Smooth muscle cell (in vitro differentiated cells): ENCODE measurements at regions not wholly inside any gene's neighbourhood (a gene's known extent, or its start where the extent isn't known, plus 50 kb on each side); places are given as distances from the start of the nearest gene placed in this dataset.

Source experiments
- DNase-seq: peaks from one replicate; lab custom pipeline; 2025; ENCODE audit not compliant: unreplicated experiment; lab: John Stamatoyannopoulos, UW
- H2AFZ ChIP-seq: fragments of 200-600 bp; sonication (generic); 2 replicates; pipeline ENCODE4 v1.6.0; 2016; ENCODE audit warnings: antibody characterized with exemption, low read depth, mild to moderate bottlenecking
- H3F3A ChIP-seq: fragments of 200-600 bp; sonication (generic); 2 replicates; pipeline ENCODE4 v1.6.0; 2017; ENCODE audit warnings: antibody characterized with exemption, low read depth
- H3K27ac ChIP-seq: fragments of 200-600 bp; sonication (generic); 2 replicates; pipeline ENCODE4 v1.5.1; 2016; ENCODE audit warnings: low read depth, mild to moderate bottlenecking
- H3K27me3 ChIP-seq: fragments of 200-600 bp; sonication (generic); 2 replicates; pipeline ENCODE4 v1.6.1; 2016; ENCODE audit warnings: low read depth, mild to moderate bottlenecking
- H3K36me3 ChIP-seq: fragments of 200-600 bp; sonication (generic); 2 replicates; pipeline ENCODE4 v1.5.1; 2016; ENCODE audit warnings: low read depth
- H3K4me1 ChIP-seq: fragments of 200-600 bp; sonication (generic); 2 replicates; pipeline ENCODE4 v1.5.1; 2016; ENCODE audit warnings: low read depth
- H3K4me2 ChIP-seq: fragments of 200-600 bp; sonication (generic); 2 replicates; pipeline ENCODE4 v1.6.0; 2016; ENCODE audit warnings: mild to moderate bottlenecking
- H3K4me3 ChIP-seq: fragments of 200-600 bp; sonication (generic); 2 replicates; pipeline ENCODE4 v1.5.1; 2016; ENCODE audit warnings: mild to moderate bottlenecking
- H3K79me2 ChIP-seq: fragments of 200-600 bp; sonication (generic); 2 replicates; pipeline ENCODE4 v1.6.0; 2016; ENCODE audit warnings: low read depth, mild to moderate bottlenecking
- H3K9ac ChIP-seq: fragments of 200-600 bp; sonication (generic); 2 replicates; pipeline ENCODE4 v1.6.0; 2016; ENCODE audit warnings: low read depth
- H3K9me3 ChIP-seq: fragments of 200-600 bp; sonication (generic); replicated peaks from 2 replicates; pipeline ENCODE4 v1.5.1; 2016; ENCODE audit warnings: low read depth
- H4K20me1 ChIP-seq: fragments of 200-600 bp; sonication (generic); 2 replicates; pipeline ENCODE4 v1.6.0; 2016; ENCODE audit warnings: low read depth
- WGBS: methylation state at CpG from one replicate; pipeline ENCODE4 v1.1.7; 2016; ENCODE audit warnings: low lambda C conversion rate; 5-methylcytosine and 5-hydroxymethylcytosine counted together
- TF ChIP-seq, protein P1 (sequence below): fragments of 200-600 bp; sonication (generic); IDR thresholded peaks from 2 replicates; pipeline ENCODE4 v1.5.1; 2017; ENCODE audit warnings: borderline replicate concordance, mild to moderate bottlenecking, antibody characterized with exemption; ENCODE audit not compliant: insufficient read depth, poor library complexity, severe bottlenecking

DNA sequence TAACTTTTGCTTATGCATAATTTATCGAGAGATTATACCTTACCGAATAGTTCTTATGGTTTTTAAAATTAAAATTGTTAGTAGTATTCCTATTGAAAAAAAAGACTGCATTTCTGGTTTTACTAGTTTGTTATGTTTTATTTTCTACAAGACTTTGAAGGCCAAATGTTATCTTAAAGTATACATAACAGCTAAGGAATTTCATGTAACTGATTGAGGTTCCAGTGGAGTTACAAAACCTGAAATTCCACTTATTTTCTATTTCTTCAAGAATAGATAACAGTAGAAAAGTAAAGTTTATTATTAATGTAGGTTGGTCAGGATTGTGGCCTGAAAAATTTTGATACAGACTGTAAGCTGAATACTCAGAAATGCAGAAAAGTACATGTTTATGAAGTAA, 1216.0 kb upstream of the PCDH20 start:
- no peak overlapping the region for H3K9ac ChIP-seq

DNA sequence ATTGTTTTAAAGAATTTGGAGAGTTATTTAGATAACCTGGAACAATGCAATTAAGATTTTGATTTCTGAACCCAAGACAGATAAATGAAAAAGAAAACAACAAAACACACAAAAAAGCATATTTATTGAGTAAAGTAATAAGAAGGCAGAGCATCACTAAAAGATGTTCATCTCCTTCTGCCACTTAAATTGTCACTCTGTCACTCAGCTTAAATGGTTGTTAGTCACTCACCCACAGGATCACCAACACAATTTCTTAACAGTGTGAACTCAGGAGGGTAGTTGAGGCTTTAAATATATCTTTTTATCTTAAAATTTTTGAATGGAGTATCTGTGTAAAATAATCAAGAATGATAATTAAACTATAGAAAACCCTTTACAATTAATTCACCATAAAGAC, 1215.5 kb upstream of the PCDH20 start:
- no peaks in the 10 kb centered on the region for H3K79me2 ChIP-seq
- no peak overlapping the region for H3K4me2 ChIP-seq
- no peaks in the 10 kb centered on the region for H3K4me1 ChIP-seq
- no peaks in the 10 kb centered on the region for H3F3A ChIP-seq
- no peaks in the 10 kb centered on the region for H3K27me3 ChIP-seq
- H3K9me3 ChIP-seq = no peaks in the 10 kb centered on the region
- H3K9ac ChIP-seq = no peak overlapping the region
- no peaks in the 10 kb centered on the region for H3K36me3 ChIP-seq
- H4K20me1 ChIP-seq = no peaks in the 10 kb centered on the region
- no peak overlapping the region for H3K4me3 ChIP-seq
- H3K27ac ChIP-seq = no peak overlapping the region
- H2AFZ ChIP-seq = no peak overlapping the region
- DNase-seq = no peak
- TF ChIP-seq, protein P1, sequence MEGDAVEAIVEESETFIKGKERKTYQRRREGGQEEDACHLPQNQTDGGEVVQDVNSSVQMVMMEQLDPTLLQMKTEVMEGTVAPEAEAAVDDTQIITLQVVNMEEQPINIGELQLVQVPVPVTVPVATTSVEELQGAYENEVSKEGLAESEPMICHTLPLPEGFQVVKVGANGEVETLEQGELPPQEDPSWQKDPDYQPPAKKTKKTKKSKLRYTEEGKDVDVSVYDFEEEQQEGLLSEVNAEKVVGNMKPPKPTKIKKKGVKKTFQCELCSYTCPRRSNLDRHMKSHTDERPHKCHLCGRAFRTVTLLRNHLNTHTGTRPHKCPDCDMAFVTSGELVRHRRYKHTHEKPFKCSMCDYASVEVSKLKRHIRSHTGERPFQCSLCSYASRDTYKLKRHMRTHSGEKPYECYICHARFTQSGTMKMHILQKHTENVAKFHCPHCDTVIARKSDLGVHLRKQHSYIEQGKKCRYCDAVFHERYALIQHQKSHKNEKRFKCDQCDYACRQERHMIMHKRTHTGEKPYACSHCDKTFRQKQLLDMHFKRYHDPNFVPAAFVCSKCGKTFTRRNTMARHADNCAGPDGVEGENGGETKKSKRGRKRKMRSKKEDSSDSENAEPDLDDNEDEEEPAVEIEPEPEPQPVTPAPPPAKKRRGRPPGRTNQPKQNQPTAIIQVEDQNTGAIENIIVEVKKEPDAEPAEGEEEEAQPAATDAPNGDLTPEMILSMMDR = no peak

More for the DNA sequence above, 1216.0 kb upstream of the PCDH20 start:
- Histone ChIP-seq H3K4me3 (no peak overlapping the region), H3F3A (no peaks in the 10 kb centered on the region), H3K4me2 (no peak overlapping the region), H3K27ac (no peak overlapping the region), H4K20me1 (no peaks in the 10 kb centered on the region), H3K9me3 (no peaks in the 10 kb centered on the region), H2AFZ (no peak overlapping the region), H3K36me3 (no peaks in the 10 kb centered on the region), H3K27me3 (no peaks in the 10 kb centered on the region), H3K4me1 (no peaks in the 10 kb centered on the region), H3K79me2 (no peaks in the 10 kb centered on the region)
- DNase-seq = no peak
- TF ChIP-seq, protein P1 = no peak
- WGBS = 93% methylated on average over 2 of the region's 2 CpGs

- TF ChIP-seq, protein P1 = no peak
- H3K79me2 ChIP-seq = no peaks in the 10 kb centered on the region
- 82% methylated on average over 3 of the region's 3 CpGs for WGBS
- no peak overlapping the region for H3K9ac ChIP-seq
- H3K4me3 ChIP-seq = no peak overlapping the region
- no peak for DNase-seq
- no peaks in the 10 kb centered on the region for H3K27me3 ChIP-seq
- no peaks in the 10 kb centered on the region for H4K20me1 ChIP-seq
- no peak overlapping the region for H3K27ac ChIP-seq
- H3F3A ChIP-seq = no peaks in the 10 kb centered on the region
- no peak overlapping the region for H3K4me2 ChIP-seq
- H3K9me3 ChIP-seq = no peaks in the 10 kb centered on the region
- H2AFZ ChIP-seq = no peak overlapping the region
- no peaks in the 10 kb centered on the region for H3K4me1 ChIP-seq
- no peaks in the 10 kb centered on the region for H3K36me3 ChIP-seq
These were observed 1214.0 kb upstream of the PCDH20 start for GRCh38 chr13:62629618-62630017.

GRCh38 chr13:62627226-62627625, 1211.6 kb upstream of the PCDH20 start:
- DNase-seq = no peak

More at GRCh38 chr13:62627226-62627625, 1211.6 kb upstream of the PCDH20 start:
- no peaks in the 10 kb centered on the region for H3F3A ChIP-seq
- no peaks in the 10 kb centered on the region for H4K20me1 ChIP-seq
- H2AFZ ChIP-seq = no peak overlapping the region
- no peaks in the 10 kb centered on the region for H3K9me3 ChIP-seq
- H3K27me3 ChIP-seq = no peaks in the 10 kb centered on the region
- no peaks in the 10 kb centered on the region for H3K4me1 ChIP-seq
- no peak overlapping the region for H3K9ac ChIP-seq
- TF ChIP-seq, protein P1 = no peak
- H3K36me3 ChIP-seq = no peaks in the 10 kb centered on the region
- no peak overlapping the region for H3K27ac ChIP-seq
- H3K4me3 ChIP-seq = no peak overlapping the region
- H3K4me2 ChIP-seq = no peak overlapping the region
- WGBS = 93% methylated on average over 15 of the region's 15 CpGs
- H3K79me2 ChIP-seq = no peaks in the 10 kb centered on the region
